Body of pancreas (tissue), 4 donors: ENCODE measurements at regions not wholly inside any gene's neighbourhood (a gene's known extent, or its start where the extent isn't known, plus 50 kb on each side); places are given as distances from the start of the nearest gene placed in this dataset.

Source experiments
- ATAC-seq: fragments of 150-250 bp; one replicate; pipeline ENCODE4 v1.9.1; 2016
- DNase-seq, 4 donors: peaks; one replicate each; pipeline ENCODE4 v3.0.0-alpha.2; 2019
- H3K27ac ChIP-seq, 4 donors: fragments of 200-600 bp; sonication (generic); 1 replicate in 3 of 4; 2 replicates in 1 of 4; pipeline versions ENCODE4 v1.5.1 to v1.6.1; 2016 to 2019; ENCODE audit warnings: mild to moderate bottlenecking in 1 of 4, mixed read lengths in 1 of 4, moderate library complexity in 1 of 4
- H3K27me3 ChIP-seq, 2 donors: fragments of 200-600 bp; sonication (generic); one replicate each; pipeline ENCODE4 v1.6.0; 2016; ENCODE audit warnings: mild to moderate bottlenecking in 1 of 2
- H3K36me3 ChIP-seq, 2 donors: fragments of 200-600 bp; sonication (generic); replicated peaks in 1 of 2; 2 replicates each; pipeline ENCODE4 v1.5.1; 2016; ENCODE audit warnings: low read depth in 2 of 2; ENCODE audit not compliant: insufficient read depth in 1 of 2
- H3K4me1 ChIP-seq: fragments of 200-600 bp; sonication (generic); one replicate; pipeline ENCODE4 v1.6.0; 2016
- H3K4me3 ChIP-seq, 2 donors: fragments of 200-600 bp; sonication (generic); 1 replicate in 1 of 2; 2 replicates in 1 of 2; pipeline ENCODE4 v1.5.1; 2016 to 2019
- H3K9me3 ChIP-seq, 3 donors: fragments of 200-600 bp; sonication (generic); 1 replicate in 2 of 3; 2 replicates in 1 of 3; pipeline ENCODE4 v1.5.1; 2016
- POLR2A ChIP-seq, 3 donors: fragments of 450-650 bp; IDR thresholded peaks; one replicate each; pipeline ENCODE4 v1.6.1; 2016; ENCODE audit warnings: antibody characterized with exemption in 3 of 3, mild to moderate bottlenecking in 2 of 3
- WGBS, 2 donors: methylation state at CpG; one replicate each; pipeline ENCODE4 v1.1.5; 2017; 5-methylcytosine and 5-hydroxymethylcytosine counted together
- intact Hi-C: fragments of 100-400 bp; cut with DNase I; formaldehyde crosslinking; loops from one replicate; pipeline ENCODE4 v1.15.1; 2023
- TF ChIP-seq, protein P1 (sequence below), 7 experiments: fragments of 450-650 bp in 4 of 7; fragments of 200-600 bp in 3 of 7; sonication (generic) in 3 of 7; IDR thresholded peaks; one replicate each; pipeline ENCODE4 v1.5.1; 2016 to 2019; ENCODE audit warnings: antibody characterized with exemption in 7 of 7

- Histone ChIP-seq H3K27me3 (no peaks in the 10 kb centered on the region), H3K36me3 (no peaks in the 10 kb centered on the region), H3K4me3 (no peak overlapping the region), H3K4me1 (no peaks in the 10 kb centered on the region), H3K9me3 (no peaks in the 10 kb centered on the region), H3K27ac (no peak overlapping the region)
- WGBS, 2 donors = 49 to 54% methylated on average over 3 of the region's 3 CpGs
- ATAC-seq (no peak), DNase-seq (no peak)
- TF ChIP-seq, protein P1, sequence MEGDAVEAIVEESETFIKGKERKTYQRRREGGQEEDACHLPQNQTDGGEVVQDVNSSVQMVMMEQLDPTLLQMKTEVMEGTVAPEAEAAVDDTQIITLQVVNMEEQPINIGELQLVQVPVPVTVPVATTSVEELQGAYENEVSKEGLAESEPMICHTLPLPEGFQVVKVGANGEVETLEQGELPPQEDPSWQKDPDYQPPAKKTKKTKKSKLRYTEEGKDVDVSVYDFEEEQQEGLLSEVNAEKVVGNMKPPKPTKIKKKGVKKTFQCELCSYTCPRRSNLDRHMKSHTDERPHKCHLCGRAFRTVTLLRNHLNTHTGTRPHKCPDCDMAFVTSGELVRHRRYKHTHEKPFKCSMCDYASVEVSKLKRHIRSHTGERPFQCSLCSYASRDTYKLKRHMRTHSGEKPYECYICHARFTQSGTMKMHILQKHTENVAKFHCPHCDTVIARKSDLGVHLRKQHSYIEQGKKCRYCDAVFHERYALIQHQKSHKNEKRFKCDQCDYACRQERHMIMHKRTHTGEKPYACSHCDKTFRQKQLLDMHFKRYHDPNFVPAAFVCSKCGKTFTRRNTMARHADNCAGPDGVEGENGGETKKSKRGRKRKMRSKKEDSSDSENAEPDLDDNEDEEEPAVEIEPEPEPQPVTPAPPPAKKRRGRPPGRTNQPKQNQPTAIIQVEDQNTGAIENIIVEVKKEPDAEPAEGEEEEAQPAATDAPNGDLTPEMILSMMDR (IDR thresholded peaks at IDR 0.05) = no peak
- no peak for TF ChIP-seq POLR2A (IDR thresholded peaks at IDR 0.05)
- intact Hi-C loops = no loop called here
These were observed 444.8 kb upstream of the DPP6 start for GRCh38 chr7:153607354-153607753.

- Histone ChIP-seq H3K9me3 (no peaks in the 10 kb centered on the region), H3K4me1 (no peaks in the 10 kb centered on the region), H3K4me3 (no peak overlapping the region), H3K27ac (no peak overlapping the region), H3K36me3 (no peaks in the 10 kb centered on the region), H3K27me3 (no peaks in the 10 kb centered on the region)
- ATAC-seq (no peak), DNase-seq (no peak)
- 16 to 18% methylated on average over 8 of the region's 8 CpGs for WGBS, 2 donors
- intact Hi-C loops = no loop called here
- TF ChIP-seq, protein P1 (IDR thresholded peaks at IDR 0.05) = no peak
- TF ChIP-seq POLR2A (IDR thresholded peaks at IDR 0.05) = no peak
These were observed 435.4 kb upstream of the DPP6 start for GRCh38 chr7:153616711-153617325.

DNA sequence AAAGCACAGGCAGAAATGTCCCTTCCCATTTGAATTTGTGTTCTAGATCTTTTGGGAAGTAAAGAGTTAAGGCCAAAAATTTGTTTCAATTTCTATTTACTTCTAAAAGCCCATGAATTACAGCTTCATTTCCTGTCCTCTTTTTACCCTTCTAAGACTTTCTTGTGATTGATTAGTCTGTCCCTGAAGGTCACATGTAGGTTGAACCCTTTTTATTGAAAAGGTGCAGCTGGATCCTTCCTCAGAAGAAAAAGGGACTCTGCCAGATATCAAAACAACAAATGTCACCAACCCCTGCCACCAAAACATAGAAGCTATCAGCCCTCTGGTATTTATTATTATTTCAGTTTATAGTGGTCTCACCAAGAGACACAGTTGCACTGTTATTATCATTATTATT lies 424.9 kb upstream of the DPP6 start:
- DNase-seq = no peak
- no peaks in the 10 kb centered on the region for H3K4me1 ChIP-seq
- H3K27ac ChIP-seq = no peak overlapping the region
- intact Hi-C loops = no loop called here
- no peak overlapping the region for H3K4me3 ChIP-seq
- ATAC-seq = no peak
- H3K27me3 ChIP-seq = no peaks in the 10 kb centered on the region
- TF ChIP-seq, protein P1 (IDR thresholded peaks at IDR 0.05) = no peak
- no peak for TF ChIP-seq POLR2A (IDR thresholded peaks at IDR 0.05)
- no peaks in the 10 kb centered on the region for H3K9me3 ChIP-seq
- no peaks in the 10 kb centered on the region for H3K36me3 ChIP-seq

GRCh38 chr7:153628406-153628805 lies 423.8 kb upstream of the DPP6 start:
- H3K27me3 ChIP-seq = no peaks in the 10 kb centered on the region
- H3K9me3 ChIP-seq = no peaks in the 10 kb centered on the region
- intact Hi-C loops = no loop called here
- no peak for ATAC-seq
- TF ChIP-seq, protein P1 (IDR thresholded peaks at IDR 0.05) = no peak
- no peak for TF ChIP-seq POLR2A (IDR thresholded peaks at IDR 0.05)
- H3K27ac ChIP-seq = no peak overlapping the region
- H3K4me1 ChIP-seq = no peaks in the 10 kb centered on the region
- WGBS, 2 donors = 65 to 69% methylated on average over 6 of the region's 6 CpGs
- H3K4me3 ChIP-seq = no peak overlapping the region
- DNase-seq = no peak
- no peaks in the 10 kb centered on the region for H3K36me3 ChIP-seq

GRCh38 chr7:153628825-153629224 lies 423.4 kb upstream of the DPP6 start:
- H3K27ac ChIP-seq = no peak overlapping the region
- intact Hi-C loops = no loop called here
- 0 to 43% methylated on average over 1 of the region's 1 CpG for WGBS, 2 donors
- no peaks in the 10 kb centered on the region for H3K4me1 ChIP-seq
- ATAC-seq (no peak), DNase-seq (no peak)
- no peak overlapping the region for H3K4me3 ChIP-seq
- TF ChIP-seq, protein P1 (IDR thresholded peaks at IDR 0.05) = no peak
- TF ChIP-seq POLR2A (IDR thresholded peaks at IDR 0.05) = no peak
- no peaks in the 10 kb centered on the region for H3K36me3 ChIP-seq
- no peaks in the 10 kb centered on the region for H3K27me3 ChIP-seq
- no peaks in the 10 kb centered on the region for H3K9me3 ChIP-seq
